ENCODE measurements at regions not wholly inside any gene's neighbourhood (a gene's known extent, or its start where the extent isn't known, plus 50 kb on each side); places are given as distances from the start of the nearest gene placed in this dataset.

DNA sequence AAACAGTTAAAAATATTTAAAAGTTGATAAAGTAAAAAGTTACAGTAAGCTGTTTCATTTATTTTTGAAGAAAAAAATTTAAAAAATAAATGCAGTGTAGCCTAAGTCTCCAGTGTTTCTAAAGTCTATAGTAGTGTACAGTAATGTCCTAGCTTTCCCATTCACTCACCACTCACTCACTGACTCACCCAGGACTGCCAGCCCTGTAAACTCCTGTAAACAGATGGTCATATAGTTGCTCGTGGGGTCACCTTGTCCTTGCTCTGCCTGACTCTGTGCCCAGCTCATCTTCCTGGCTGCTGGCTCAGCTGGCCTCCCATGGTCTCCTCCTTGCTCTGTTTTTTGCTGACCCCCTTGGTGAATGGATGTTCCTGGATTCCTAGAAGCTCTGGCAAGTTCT is 180.3 kb downstream of the VAPA start:
- no peaks in the 10 kb centered on the region for H3K9me3 ChIP-seq
- no peak overlapping the region for H3K27ac Mint-ChIP-seq (ENCODE audit: unreplicated experiment)
- peaks cover 12% of the 10 kb centered on the region for H3K4me1 Mint-ChIP-seq (ENCODE audit: low read depth, unreplicated experiment)
- ChIA-PET POLR2A (no interaction called here), CTCF (no interaction called here)
- H3K27me3 Mint-ChIP-seq (ENCODE audit: insufficient read depth, unreplicated experiment) = no peaks in the 10 kb centered on the region
- no peak for DNase-seq
- H3K4me1 ChIP-seq = peaks cover 14% of the 10 kb centered on the region; the same call in 1 of the 2 replicates
- no peaks in the 10 kb centered on the region for H3K36me3 ChIP-seq (ENCODE audit: control insufficient read depth, insufficient read depth, low read length)
- H3K9me3 Mint-ChIP-seq (ENCODE audit: unreplicated experiment) = no peaks in the 10 kb centered on the region
- H3K4me3 ChIP-seq (ENCODE audit: low read depth, low read length) = no peak overlapping the region
- intact Hi-C loops (cut with micrococcal nuclease; ENCODE audit: unreplicated experiment) = no loop called here
- no TSS peak for BruUV-seq (replicated peaks)
- H3K36me3 Mint-ChIP-seq (ENCODE audit: insufficient read depth, unreplicated experiment) = no peaks in the 10 kb centered on the region
- no peaks in the 10 kb centered on the region for H3K27me3 ChIP-seq (replicated peaks; ENCODE audit: control insufficient read depth, insufficient read depth, low read length)
- TF ChIP-seq, protein P1, sequence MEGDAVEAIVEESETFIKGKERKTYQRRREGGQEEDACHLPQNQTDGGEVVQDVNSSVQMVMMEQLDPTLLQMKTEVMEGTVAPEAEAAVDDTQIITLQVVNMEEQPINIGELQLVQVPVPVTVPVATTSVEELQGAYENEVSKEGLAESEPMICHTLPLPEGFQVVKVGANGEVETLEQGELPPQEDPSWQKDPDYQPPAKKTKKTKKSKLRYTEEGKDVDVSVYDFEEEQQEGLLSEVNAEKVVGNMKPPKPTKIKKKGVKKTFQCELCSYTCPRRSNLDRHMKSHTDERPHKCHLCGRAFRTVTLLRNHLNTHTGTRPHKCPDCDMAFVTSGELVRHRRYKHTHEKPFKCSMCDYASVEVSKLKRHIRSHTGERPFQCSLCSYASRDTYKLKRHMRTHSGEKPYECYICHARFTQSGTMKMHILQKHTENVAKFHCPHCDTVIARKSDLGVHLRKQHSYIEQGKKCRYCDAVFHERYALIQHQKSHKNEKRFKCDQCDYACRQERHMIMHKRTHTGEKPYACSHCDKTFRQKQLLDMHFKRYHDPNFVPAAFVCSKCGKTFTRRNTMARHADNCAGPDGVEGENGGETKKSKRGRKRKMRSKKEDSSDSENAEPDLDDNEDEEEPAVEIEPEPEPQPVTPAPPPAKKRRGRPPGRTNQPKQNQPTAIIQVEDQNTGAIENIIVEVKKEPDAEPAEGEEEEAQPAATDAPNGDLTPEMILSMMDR (IDR thresholded peaks at IDR 0.05; ENCODE audit: insufficient read depth in 1 of 2, low read depth in 1 of 2, low read length in 1 of 2, severe bottlenecking in 1 of 2, unreplicated experiment in 1 of 2) = no peak
- H3K4me3 Mint-ChIP-seq (ENCODE audit: unreplicated experiment) = no peak overlapping the region

GRCh38 chr18:10094655-10095054 is 180.8 kb downstream of the VAPA start:
- no peaks in the 10 kb centered on the region for H3K36me3 ChIP-seq (ENCODE audit: control insufficient read depth, insufficient read depth, low read length)
- DNase-seq = no peak
- Mint-ChIP-seq H3K27ac (ENCODE audit: unreplicated experiment) (no peak overlapping the region), H3K9me3 (ENCODE audit: unreplicated experiment) (no peaks in the 10 kb centered on the region), H3K27me3 (ENCODE audit: insufficient read depth, unreplicated experiment) (no peaks in the 10 kb centered on the region), H3K4me1 (ENCODE audit: low read depth, unreplicated experiment) (peaks cover 12% of the 10 kb centered on the region), H3K4me3 (ENCODE audit: unreplicated experiment) (no peak overlapping the region), H3K36me3 (ENCODE audit: insufficient read depth, unreplicated experiment) (no peaks in the 10 kb centered on the region)
- no peaks in the 10 kb centered on the region for H3K27me3 ChIP-seq (replicated peaks; ENCODE audit: control insufficient read depth, insufficient read depth, low read length)
- no peaks in the 10 kb centered on the region for H3K9me3 ChIP-seq
- H3K4me3 ChIP-seq (ENCODE audit: low read depth, low read length) = no peak overlapping the region
- ChIA-PET CTCF (no interaction called here), POLR2A (no interaction called here)
- TF ChIP-seq, protein P1 (IDR thresholded peaks at IDR 0.05; ENCODE audit: insufficient read depth in 1 of 2, low read depth in 1 of 2, low read length in 1 of 2, severe bottlenecking in 1 of 2, unreplicated experiment in 1 of 2) = no peak
- intact Hi-C loops (cut with micrococcal nuclease; ENCODE audit: unreplicated experiment) = no loop called here
- BruUV-seq (replicated peaks) = no TSS peak
- H3K4me1 ChIP-seq = peaks cover 14% of the 10 kb centered on the region; the same call in 1 of the 2 replicates

DNA sequence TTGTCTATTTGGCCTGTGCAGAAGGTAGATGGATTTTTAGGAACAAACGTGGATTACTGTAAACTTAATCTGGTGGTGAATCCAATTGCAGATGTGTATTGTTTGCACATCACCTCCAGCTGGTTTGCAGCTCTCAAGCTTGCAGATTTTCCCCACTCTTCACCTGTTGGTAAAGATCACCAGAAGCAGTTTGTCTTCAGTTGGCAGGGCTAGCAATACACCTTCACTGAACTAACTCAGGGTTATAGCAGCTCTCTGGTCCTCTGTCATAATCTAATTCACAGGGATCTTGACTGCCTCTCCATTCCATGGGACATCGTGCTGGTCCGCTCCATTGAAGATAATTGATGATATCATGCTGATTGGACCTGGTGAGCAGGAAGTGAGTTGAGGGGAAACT is 181.5 kb downstream of the VAPA start:
- Mint-ChIP-seq H3K27me3 (ENCODE audit: insufficient read depth, unreplicated experiment) (no peaks in the 10 kb centered on the region), H3K36me3 (ENCODE audit: insufficient read depth, unreplicated experiment) (no peaks in the 10 kb centered on the region), H3K27ac (ENCODE audit: unreplicated experiment) (no peak overlapping the region), H3K4me3 (ENCODE audit: unreplicated experiment) (no peak overlapping the region), H3K9me3 (ENCODE audit: unreplicated experiment) (no peaks in the 10 kb centered on the region), H3K4me1 (ENCODE audit: low read depth, unreplicated experiment) (peaks cover 7% of the 10 kb centered on the region)
- CTCF ChIA-PET = no interaction called here
- no peak overlapping the region for H3K4me3 ChIP-seq (ENCODE audit: low read depth, low read length)
- TF ChIP-seq, protein P1 (IDR thresholded peaks at IDR 0.05; ENCODE audit: insufficient read depth in 1 of 2, low read depth in 1 of 2, low read length in 1 of 2, severe bottlenecking in 1 of 2, unreplicated experiment in 1 of 2) = no peak
- no peaks in the 10 kb centered on the region for H3K9me3 ChIP-seq
- POLR2A ChIA-PET = no interaction called here
- intact Hi-C loops (cut with micrococcal nuclease; ENCODE audit: unreplicated experiment) = no loop called here
- no peak for DNase-seq
- H3K4me1 ChIP-seq = peaks cover 8% of the 10 kb centered on the region; the same call in 1 of the 2 replicates
- no TSS peak for BruUV-seq (replicated peaks)
- H3K36me3 ChIP-seq (ENCODE audit: control insufficient read depth, insufficient read depth, low read length) = no peaks in the 10 kb centered on the region
- H3K27me3 ChIP-seq (replicated peaks; ENCODE audit: control insufficient read depth, insufficient read depth, low read length) = no peaks in the 10 kb centered on the region
